NCI-H460 (cell line): ENCODE measurements at regions not wholly inside any gene's neighbourhood (a gene's known extent, or its start where the extent isn't known, plus 50 kb on each side); places are given as distances from the start of the nearest gene placed in this dataset.

Experiments
- DNase-seq: peaks from one replicate; pipeline ENCODE4 v3.0.0-alpha.2; 2016; ENCODE audit warnings: low read depth; ENCODE audit errors: extremely low read depth

- no peak for DNase-seq
Measured at GRCh38 chr2:457262-457661, 169.4 kb upstream of the ALKAL2 start.

- DNase-seq = no peak
Measured at GRCh38 chr2:455913-456312, 168.0 kb upstream of the ALKAL2 start.

- no peak for DNase-seq
Measured at GRCh38 chr2:455015-455705, 167.3 kb upstream of the ALKAL2 start.

GRCh38 chr2:453132-453531 is 165.2 kb upstream of the ALKAL2 start:
- DNase-seq = no peak

GRCh38 chr2:451495-451894 is 163.6 kb upstream of the ALKAL2 start:
- no peak for DNase-seq

- DNase-seq = no peak
Measured at GRCh38 chr2:449246-450067, 161.6 kb upstream of the ALKAL2 start.

- DNase-seq = no peak
Measured at GRCh38 chr2:447902-448665, 160.2 kb upstream of the ALKAL2 start.

GRCh38 chr2:446963-447530 is 159.2 kb upstream of the ALKAL2 start:
- no peak for DNase-seq

- no peak for DNase-seq
Measured at GRCh38 chr2:446303-446874, 158.5 kb upstream of the ALKAL2 start.

GRCh38 chr2:445896-446295 is 158.0 kb upstream of the ALKAL2 start:
- no peak for DNase-seq

- no peak for DNase-seq
Measured at GRCh38 chr2:444937-445884, 157.3 kb upstream of the ALKAL2 start.

GRCh38 chr2:443741-444140 is 155.8 kb upstream of the ALKAL2 start:
- no peak for DNase-seq

GRCh38 chr2:443216-443615 is 155.3 kb upstream of the ALKAL2 start:
- DNase-seq = no peak

- DNase-seq = no peak
Measured at GRCh38 chr2:441258-442022, 153.5 kb upstream of the ALKAL2 start.

GRCh38 chr2:440403-440740 is 152.5 kb upstream of the ALKAL2 start:
- no peak for DNase-seq

GRCh38 chr2:439556-440402 is 151.9 kb upstream of the ALKAL2 start:
- no peak for DNase-seq

- no peak for DNase-seq
Measured at GRCh38 chr2:439077-439476, 151.2 kb upstream of the ALKAL2 start.

- DNase-seq = no peak
Measured at GRCh38 chr2:437756-438393, 150.0 kb upstream of the ALKAL2 start.
